Hippocampal formation (tissue), 2 donors: ENCODE measurements at regions not wholly inside any gene's neighbourhood (a gene's known extent, or its start where the extent isn't known, plus 50 kb on each side); places are given as distances from the start of the nearest gene placed in this dataset.

Experiments
- DNase-seq, 2 donors: peaks; one replicate each; lab custom pipeline; 2025; lab: John Stamatoyannopoulos, UW

DNA sequence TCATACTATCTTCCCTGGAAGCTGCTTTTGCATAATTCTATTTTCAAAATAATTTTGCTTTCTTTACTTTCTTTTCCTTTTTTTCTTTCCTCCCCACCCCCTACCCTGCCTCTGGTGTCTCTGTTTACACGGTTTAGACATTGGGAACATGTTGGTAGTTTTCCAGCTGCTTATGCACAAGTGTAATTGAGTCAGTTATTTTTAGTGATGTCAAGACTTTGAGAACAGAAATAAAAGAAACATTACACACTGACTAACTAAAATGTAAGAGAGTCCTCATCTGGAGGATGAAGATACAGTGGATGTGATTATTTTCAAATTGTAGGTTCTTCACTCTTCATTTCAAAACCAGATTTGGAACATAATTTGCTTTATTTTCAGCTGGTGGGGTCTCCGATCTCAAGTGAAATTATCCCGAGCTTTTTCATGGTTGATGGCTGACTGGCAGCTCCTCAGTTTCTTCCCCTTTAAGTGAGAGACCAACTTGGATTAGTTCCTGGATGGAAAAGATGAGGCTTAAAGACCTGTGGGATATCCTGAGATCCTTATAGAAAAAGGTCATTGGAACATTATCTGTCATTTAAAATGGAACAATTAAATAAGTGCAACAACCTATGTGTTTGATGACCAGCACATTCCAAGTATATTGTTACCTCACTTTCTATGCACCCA, 154.4 kb upstream of the ZNF462 start:
- DNase-seq, result no peak

- no peak for DNase-seq
Observed at GRCh38 chr9:106712279-106712678, 150.7 kb upstream of the ZNF462 start.

GRCh38 chr9:106713206-106713605, 149.8 kb upstream of the ZNF462 start:
- no peak for DNase-seq

DNA sequence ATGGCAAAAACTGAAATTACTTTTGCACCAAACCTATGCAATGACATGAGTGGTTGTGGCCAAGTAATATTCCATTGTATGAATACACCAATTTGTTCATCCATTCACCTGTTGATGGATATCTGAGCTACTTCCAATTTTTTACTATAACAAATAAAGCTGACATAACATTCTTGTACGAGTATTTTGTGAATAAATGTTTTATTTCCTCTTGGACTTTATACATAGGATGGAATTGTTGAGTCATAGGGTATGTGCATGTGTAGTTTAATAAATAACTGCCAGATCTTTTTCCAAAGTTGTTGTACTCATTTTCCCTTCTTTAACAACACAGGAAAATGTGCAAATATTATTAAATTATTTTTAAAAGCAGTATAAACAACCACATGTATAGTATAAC, 146.1 kb upstream of the ZNF462 start:
- DNase-seq, result no peak

GRCh38 chr9:106717686-106718085, 145.3 kb upstream of the ZNF462 start:
- DNase-seq, result no peak

DNA sequence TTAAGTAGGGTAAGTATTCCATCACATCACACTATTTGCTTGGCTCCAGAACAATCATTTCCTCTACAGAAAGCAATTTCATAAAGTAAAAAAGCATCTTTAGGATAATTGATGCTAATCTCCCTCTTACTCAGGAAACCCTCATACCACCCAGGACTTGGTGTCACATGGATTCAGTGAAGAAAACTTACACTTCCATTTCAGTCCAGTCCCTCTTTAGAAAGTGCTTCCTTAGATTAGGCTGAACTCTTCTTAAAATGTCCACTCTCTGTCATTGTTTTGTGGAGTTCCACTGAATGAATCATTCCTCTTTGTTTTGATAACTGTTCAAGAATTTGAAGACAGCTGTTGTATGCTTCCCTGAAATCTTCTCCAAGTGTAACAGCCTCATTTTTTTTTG, 144.0 kb upstream of the ZNF462 start:
- no peak for DNase-seq

- no peak for DNase-seq
Observed at GRCh38 chr9:106722051-106722753, 140.8 kb upstream of the ZNF462 start.

DNA sequence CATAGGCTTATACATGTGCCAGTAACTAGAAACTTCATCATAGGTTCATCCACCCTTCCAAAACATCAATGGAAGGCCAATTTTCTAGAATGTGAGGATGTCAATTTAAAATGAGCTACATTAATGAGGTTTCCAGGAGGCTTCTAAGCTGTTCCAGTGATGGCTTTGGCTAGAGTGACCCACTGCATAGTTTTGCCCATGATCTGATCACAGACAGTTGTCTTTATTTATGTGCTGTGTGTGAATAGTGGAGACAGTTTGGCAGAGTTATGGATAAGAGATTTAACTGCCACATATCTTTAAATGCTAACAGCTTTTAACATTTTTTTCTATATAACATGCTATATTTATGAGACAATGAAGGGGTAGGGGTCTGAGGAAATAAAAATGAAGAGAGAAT, 139.0 kb upstream of the ZNF462 start:
- DNase-seq, result no peak

- DNase-seq, result no peak
Observed at GRCh38 chr9:106724566-106724965, 138.4 kb upstream of the ZNF462 start.

GRCh38 chr9:106726070-106726815, 136.7 kb upstream of the ZNF462 start:
- no peak for DNase-seq

- no peak for DNase-seq
Observed at GRCh38 chr9:106727969-106728368, 135.0 kb upstream of the ZNF462 start.

GRCh38 chr9:106728860-106729259, 134.1 kb upstream of the ZNF462 start:
- no peak for DNase-seq

DNA sequence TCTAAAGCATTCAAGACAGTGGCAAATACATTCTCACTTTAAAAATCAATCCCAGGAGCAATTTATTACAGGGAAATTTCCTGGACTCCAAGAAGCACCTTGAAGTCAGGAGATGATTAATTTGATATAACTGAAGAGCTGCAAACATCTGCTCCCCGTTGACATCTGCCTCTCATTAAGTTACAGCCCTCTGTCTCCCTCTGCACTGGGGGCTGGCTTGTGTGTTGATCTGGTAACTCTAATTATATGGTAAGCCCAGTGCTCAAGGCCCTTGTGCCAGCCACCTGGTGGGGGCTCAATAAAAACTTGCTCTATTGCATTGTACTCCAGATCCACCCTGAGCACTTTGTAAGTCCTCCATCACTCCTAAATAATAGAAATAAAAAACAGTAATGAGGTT, 131.1 kb upstream of the ZNF462 start:
- DNase-seq, result no peak

DNA sequence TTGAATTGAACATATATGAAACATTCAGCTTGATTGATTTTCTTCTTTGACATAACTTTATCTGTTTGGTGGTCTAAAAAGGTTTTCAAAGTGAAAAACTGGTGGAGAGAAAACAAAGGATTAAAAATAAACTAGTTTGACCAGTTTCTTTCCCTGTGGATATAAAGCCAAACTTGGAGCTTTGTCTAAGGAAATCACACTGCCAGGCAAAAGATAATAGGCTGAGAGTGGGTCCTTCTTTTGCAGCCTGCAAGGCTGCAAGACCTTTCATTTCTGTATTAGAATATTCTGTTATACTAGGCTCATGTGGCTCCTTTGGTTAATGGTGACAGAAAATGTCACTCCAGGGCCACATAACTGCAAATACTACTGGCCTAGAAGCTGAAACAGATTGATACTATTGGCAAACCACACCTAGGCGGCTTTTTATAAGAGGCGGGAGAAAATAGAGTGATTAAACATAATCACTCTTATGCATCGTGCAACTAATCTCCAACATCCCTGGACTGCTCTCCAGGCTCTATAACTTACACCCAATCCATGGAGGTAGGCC, 129.1 kb upstream of the ZNF462 start:
- DNase-seq, result no peak

- no peak for DNase-seq
Observed at GRCh38 chr9:106737516-106737915, 125.5 kb upstream of the ZNF462 start.

DNA sequence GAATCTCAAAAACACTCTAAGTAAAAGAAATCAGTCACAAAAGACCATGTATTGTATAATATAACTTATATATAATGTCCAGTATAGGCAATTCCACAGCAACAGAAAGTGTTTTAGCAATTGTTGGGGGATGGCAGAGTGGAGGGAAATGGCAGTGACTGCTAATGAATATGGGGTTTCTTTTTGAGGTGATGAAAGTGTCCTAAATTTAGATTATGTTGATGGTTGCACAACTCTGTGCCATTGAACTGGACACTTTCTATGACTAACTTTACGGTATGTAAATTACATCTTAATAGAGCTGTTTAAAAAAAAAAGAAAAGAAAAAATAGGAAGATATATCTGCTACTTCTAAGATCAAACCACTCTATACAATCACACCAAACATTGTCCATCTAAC, 124.9 kb upstream of the ZNF462 start:
- DNase-seq, result no peak

- DNase-seq, result no peak
Observed at GRCh38 chr9:106745457-106745856, 117.5 kb upstream of the ZNF462 start.

GRCh38 chr9:106745876-106746275, 117.1 kb upstream of the ZNF462 start:
- no peak for DNase-seq

GRCh38 chr9:106751681-106752080, 111.3 kb upstream of the ZNF462 start:
- DNase-seq, result no peak

DNA sequence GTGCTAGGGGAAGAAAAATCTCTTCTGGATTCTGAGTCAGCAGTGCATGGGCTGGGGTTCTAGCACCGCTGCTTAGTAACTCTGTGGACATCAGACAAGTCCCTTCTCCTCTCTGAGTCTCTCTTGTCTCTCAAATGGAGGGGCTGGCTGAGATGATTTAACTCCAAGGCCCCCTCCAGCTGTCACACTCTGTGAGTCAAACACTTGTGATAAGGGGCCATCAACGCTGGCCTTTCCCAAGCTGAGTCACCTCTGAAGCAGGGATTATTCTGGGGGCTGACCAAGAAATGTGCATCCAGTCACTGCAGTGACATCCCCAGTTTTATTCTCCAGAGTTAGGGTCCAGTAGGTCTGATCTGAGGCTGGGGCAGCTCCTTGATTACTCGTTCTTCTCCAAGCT, 110.4 kb upstream of the ZNF462 start:
- DNase-seq, result no peak

DNA sequence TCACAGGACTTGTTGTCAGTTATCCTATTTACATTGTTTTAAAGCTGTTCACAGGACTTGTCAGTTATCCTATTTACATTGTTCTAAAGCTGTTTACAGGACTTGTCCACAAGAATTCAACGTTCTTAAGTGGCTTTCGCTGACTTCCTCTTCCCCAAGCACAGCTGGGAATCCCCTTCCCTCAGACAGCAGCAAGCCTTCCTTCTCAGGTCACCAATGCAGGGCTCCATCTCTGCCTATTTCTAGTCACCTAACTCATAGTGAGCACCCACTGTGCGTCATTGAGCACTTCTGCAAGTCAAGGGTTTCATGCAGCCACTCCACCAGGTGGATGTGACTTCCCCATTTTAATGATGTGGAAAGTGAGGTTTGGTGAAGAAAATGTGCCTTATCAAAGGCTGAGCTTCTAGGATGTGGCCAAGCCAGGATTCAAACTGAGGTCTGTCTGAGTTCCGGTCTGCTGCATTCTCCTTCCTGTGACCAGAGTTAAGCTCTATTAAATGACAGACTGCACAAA, 109.8 kb upstream of the ZNF462 start:
- DNase-seq, result no peak

DNA sequence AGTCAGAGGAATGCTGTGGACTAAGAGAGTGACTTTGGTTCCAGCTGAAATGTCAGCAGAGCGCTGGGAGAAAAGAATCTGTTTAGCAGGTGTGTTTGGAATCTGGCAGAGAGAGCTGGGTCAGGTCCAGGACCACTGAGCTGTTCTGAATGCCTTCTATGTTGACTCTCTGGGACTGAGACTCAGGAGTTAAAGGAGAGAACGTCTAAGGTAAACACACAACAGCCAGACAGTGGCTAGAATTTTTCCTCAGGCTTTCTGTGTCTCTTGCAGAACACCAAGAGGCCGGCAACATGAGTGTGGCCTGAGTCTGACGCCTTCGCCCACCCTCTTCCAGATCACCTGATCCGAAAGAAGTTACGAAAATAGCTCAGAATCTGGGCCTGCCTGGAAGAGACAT, 107.2 kb upstream of the ZNF462 start:
- no peak for DNase-seq

GRCh38 chr9:106757514-106757913, 105.5 kb upstream of the ZNF462 start:
- DNase-seq, result no peak
